Astrocyte of the spinal cord (primary cell): ENCODE measurements at regions not wholly inside any gene's neighbourhood (a gene's known extent, or its start where the extent isn't known, plus 50 kb on each side); places are given as distances from the start of the nearest gene placed in this dataset.

Source experiments
- DNase-seq: peaks from one replicate; pipeline ENCODE4 v3.0.0; 2011; ENCODE audit warnings: low read depth, low spot score
- H3K4me3 ChIP-seq: 2 replicates; pipeline ENCODE4 v1.5.1; 2011; ENCODE audit warnings: low read depth, mild to moderate bottlenecking, low read length, moderate library complexity
- in situ Hi-C: cut with HindIII; loops from 2 replicates; pipeline ENCODE4 v1.10.0; 2017; ENCODE audit warnings: low sequenced_read_pairs
- TF ChIP-seq, protein P1 (sequence below): IDR thresholded peaks from 2 replicates; pipeline ENCODE4 v1.5.1; 2012; ENCODE audit warnings: low read depth, mild to moderate bottlenecking, low read length, inconsistent platforms

- DNase-seq = no peak
- H3K4me3 ChIP-seq = no peak overlapping the region
- TF ChIP-seq, protein P1, sequence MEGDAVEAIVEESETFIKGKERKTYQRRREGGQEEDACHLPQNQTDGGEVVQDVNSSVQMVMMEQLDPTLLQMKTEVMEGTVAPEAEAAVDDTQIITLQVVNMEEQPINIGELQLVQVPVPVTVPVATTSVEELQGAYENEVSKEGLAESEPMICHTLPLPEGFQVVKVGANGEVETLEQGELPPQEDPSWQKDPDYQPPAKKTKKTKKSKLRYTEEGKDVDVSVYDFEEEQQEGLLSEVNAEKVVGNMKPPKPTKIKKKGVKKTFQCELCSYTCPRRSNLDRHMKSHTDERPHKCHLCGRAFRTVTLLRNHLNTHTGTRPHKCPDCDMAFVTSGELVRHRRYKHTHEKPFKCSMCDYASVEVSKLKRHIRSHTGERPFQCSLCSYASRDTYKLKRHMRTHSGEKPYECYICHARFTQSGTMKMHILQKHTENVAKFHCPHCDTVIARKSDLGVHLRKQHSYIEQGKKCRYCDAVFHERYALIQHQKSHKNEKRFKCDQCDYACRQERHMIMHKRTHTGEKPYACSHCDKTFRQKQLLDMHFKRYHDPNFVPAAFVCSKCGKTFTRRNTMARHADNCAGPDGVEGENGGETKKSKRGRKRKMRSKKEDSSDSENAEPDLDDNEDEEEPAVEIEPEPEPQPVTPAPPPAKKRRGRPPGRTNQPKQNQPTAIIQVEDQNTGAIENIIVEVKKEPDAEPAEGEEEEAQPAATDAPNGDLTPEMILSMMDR = no peak
- in situ Hi-C loops = no loop called here
These were observed 56.5 kb upstream of the NTRK3 start for GRCh38 chr15:88312941-88313579.

GRCh38 chr15:88309363-88309762 is 52.8 kb upstream of the NTRK3 start:
- H3K4me3 ChIP-seq = no peak overlapping the region
- in situ Hi-C loops = no loop called here
- TF ChIP-seq, protein P1 = no peak
- DNase-seq = no peak

- H3K4me3 ChIP-seq = no peak overlapping the region
- no peak for DNase-seq
- in situ Hi-C loops = no loop called here
- TF ChIP-seq, protein P1 = no peak
These were observed 50.8 kb upstream of the NTRK3 start for GRCh38 chr15:88307344-88307743.
